Activated T-helper 17 cell treated with anti-CD3 and anti-CD28 coated beads, Interleukin-2, amount 50 U/mL, for 72 hours (primary cell): ENCODE measurements at regions not wholly inside any gene's neighbourhood (a gene's known extent, or its start where the extent isn't known, plus 50 kb on each side); places are given as distances from the start of the nearest gene placed in this dataset.

Source experiments
- ATAC-seq: fragments of 150-1000 bp; cut with Tn5 transposase; replicated peaks from 2 replicates; pipeline ENCODE4 v1.10.0; 2021; ENCODE audit warnings: mild to moderate bottlenecking, moderate library complexity
- H3K27ac Mint-ChIP-seq: one replicate; pipeline ENCODE4 v1.8.0; 2022; ENCODE audit warnings: mixed read lengths
- H3K27me3 Mint-ChIP-seq: one replicate; pipeline ENCODE4 v1.8.0; 2022; ENCODE audit warnings: mixed read lengths
- H3K36me3 Mint-ChIP-seq: one replicate; pipeline ENCODE4 v1.8.0; 2022; ENCODE audit warnings: low read depth, mild to moderate bottlenecking, mixed read lengths
- H3K4me1 Mint-ChIP-seq: one replicate; pipeline ENCODE4 v1.8.0; 2022; ENCODE audit warnings: mixed read lengths
- H3K4me3 Mint-ChIP-seq: one replicate; pipeline ENCODE4 v1.8.0; 2022; ENCODE audit warnings: mild to moderate bottlenecking, mixed read lengths
- H3K9me3 Mint-ChIP-seq: one replicate; pipeline ENCODE4 v1.8.0; 2022; ENCODE audit warnings: mixed read lengths

- Mint-ChIP-seq H3K4me3 (no peak overlapping the region), H3K27me3 (no peaks in the 10 kb centered on the region), H3K9me3 (no peaks in the 10 kb centered on the region), H3K27ac (peak overlapping the region; percentile 31), H3K4me1 (peaks cover 6% of the 10 kb centered on the region), H3K36me3 (no peaks in the 10 kb centered on the region)
- no peak for ATAC-seq
These were observed 68.7 kb upstream of the FOXC1 start for GRCh38 chr6:1540864-1541521.

- Mint-ChIP-seq H3K4me3 (no peak overlapping the region), H3K4me1 (no peaks in the 10 kb centered on the region)
These were observed 67.4 kb upstream of the FOXC1 start for GRCh38 chr6:1542335-1542734.

GRCh38 chr6:1542764-1543163, 67.0 kb upstream of the FOXC1 start:
- H3K27ac Mint-ChIP-seq: no peak overlapping the region
- no peaks in the 10 kb centered on the region for H3K27me3 Mint-ChIP-seq
- H3K4me3 Mint-ChIP-seq: no peak overlapping the region
- H3K4me1 Mint-ChIP-seq: no peaks in the 10 kb centered on the region
- no peak for ATAC-seq
- H3K9me3 Mint-ChIP-seq: no peaks in the 10 kb centered on the region
- peaks cover 2% of the 10 kb centered on the region for H3K36me3 Mint-ChIP-seq

More at GRCh38 chr6:1542335-1542734, 67.4 kb upstream of the FOXC1 start:
- no peak for ATAC-seq
- Mint-ChIP-seq H3K27ac (no peak overlapping the region), H3K36me3 (no peaks in the 10 kb centered on the region), H3K9me3 (no peaks in the 10 kb centered on the region), H3K27me3 (no peaks in the 10 kb centered on the region)

GRCh38 chr6:1544000-1544399, 65.7 kb upstream of the FOXC1 start:
- no peaks in the 10 kb centered on the region for H3K4me1 Mint-ChIP-seq
- H3K4me3 Mint-ChIP-seq: no peak overlapping the region
- H3K9me3 Mint-ChIP-seq: no peaks in the 10 kb centered on the region
- peaks cover 7% of the 10 kb centered on the region for H3K36me3 Mint-ChIP-seq
- H3K27ac Mint-ChIP-seq: no peak overlapping the region
- no peaks in the 10 kb centered on the region for H3K27me3 Mint-ChIP-seq
- ATAC-seq: no peak

- Mint-ChIP-seq H3K36me3 (peaks cover 7% of the 10 kb centered on the region), H3K9me3 (no peaks in the 10 kb centered on the region), H3K4me3 (no peak overlapping the region), H3K27me3 (no peaks in the 10 kb centered on the region), H3K4me1 (no peaks in the 10 kb centered on the region), H3K27ac (no peak overlapping the region)
- no peak for ATAC-seq
These were observed 65.1 kb upstream of the FOXC1 start for GRCh38 chr6:1544603-1545002.

- no peak overlapping the region for H3K27ac Mint-ChIP-seq
- H3K4me1 Mint-ChIP-seq: no peaks in the 10 kb centered on the region
- H3K4me3 Mint-ChIP-seq: no peak overlapping the region
- no peaks in the 10 kb centered on the region for H3K9me3 Mint-ChIP-seq
- H3K27me3 Mint-ChIP-seq: no peaks in the 10 kb centered on the region
- no peak for ATAC-seq
- H3K36me3 Mint-ChIP-seq: peaks cover 7% of the 10 kb centered on the region
These were observed 64.1 kb upstream of the FOXC1 start for GRCh38 chr6:1545654-1546053.

- Mint-ChIP-seq H3K27ac (no peak overlapping the region), H3K4me3 (no peak overlapping the region), H3K36me3 (peaks cover 7% of the 10 kb centered on the region), H3K9me3 (no peaks in the 10 kb centered on the region), H3K27me3 (no peaks in the 10 kb centered on the region), H3K4me1 (peaks cover 4% of the 10 kb centered on the region)
- no peak for ATAC-seq
These were observed 61.9 kb upstream of the FOXC1 start for GRCh38 chr6:1547785-1548184.

- H3K36me3 Mint-ChIP-seq: peaks cover 7% of the 10 kb centered on the region
- no peaks in the 10 kb centered on the region for H3K9me3 Mint-ChIP-seq
- H3K4me1 Mint-ChIP-seq: peaks cover 20% of the 10 kb centered on the region
- H3K4me3 Mint-ChIP-seq: no peak overlapping the region
- H3K27ac Mint-ChIP-seq: no peak overlapping the region
- no peak for ATAC-seq
- no peaks in the 10 kb centered on the region for H3K27me3 Mint-ChIP-seq
These were observed 58.5 kb upstream of the FOXC1 start for GRCh38 chr6:1551249-1551648.

- H3K4me1 Mint-ChIP-seq: peaks cover 20% of the 10 kb centered on the region
- H3K9me3 Mint-ChIP-seq: no peaks in the 10 kb centered on the region
- H3K36me3 Mint-ChIP-seq: peaks cover 7% of the 10 kb centered on the region
- peak; percentile 35 for ATAC-seq
- H3K27me3 Mint-ChIP-seq: peaks cover 3% of the 10 kb centered on the region
- H3K4me3 Mint-ChIP-seq: no peak overlapping the region
- no peak overlapping the region for H3K27ac Mint-ChIP-seq
These were observed 57.4 kb upstream of the FOXC1 start for GRCh38 chr6:1552296-1552761.

- Mint-ChIP-seq H3K4me1 (peaks cover 20% of the 10 kb centered on the region), H3K27ac (no peak overlapping the region), H3K27me3 (peaks cover 3% of the 10 kb centered on the region), H3K4me3 (peak overlapping the region; percentile 92), H3K9me3 (no peaks in the 10 kb centered on the region), H3K36me3 (no peaks in the 10 kb centered on the region)
- no peak for ATAC-seq
These were observed 56.1 kb upstream of the FOXC1 start for GRCh38 chr6:1553562-1554083.

- Mint-ChIP-seq H3K36me3 (no peaks in the 10 kb centered on the region), H3K27ac (peak overlapping the region; percentile 94), H3K4me3 (peak overlapping the region; percentile 92), H3K27me3 (peaks cover 3% of the 10 kb centered on the region), H3K4me1 (peaks cover 20% of the 10 kb centered on the region), H3K9me3 (no peaks in the 10 kb centered on the region)
- no peak for ATAC-seq
These were observed 55.6 kb upstream of the FOXC1 start for GRCh38 chr6:1554141-1554475.

GRCh38 chr6:1554476-1555310, 55.0 kb upstream of the FOXC1 start:
- Mint-ChIP-seq H3K9me3 (no peaks in the 10 kb centered on the region), H3K36me3 (no peaks in the 10 kb centered on the region), H3K4me1 (peaks cover 20% of the 10 kb centered on the region), H3K27me3 (peaks cover 3% of the 10 kb centered on the region), H3K4me3 (peak overlapping the region; percentile 92), H3K27ac (peak overlapping the region; percentile 94)
- peak; percentile 94 for ATAC-seq

- Mint-ChIP-seq H3K4me3 (no peak overlapping the region), H3K27ac (no peak overlapping the region), H3K36me3 (no peaks in the 10 kb centered on the region), H3K9me3 (no peaks in the 10 kb centered on the region), H3K4me1 (peaks cover 15% of the 10 kb centered on the region), H3K27me3 (peaks cover 6% of the 10 kb centered on the region)
- ATAC-seq: no peak
These were observed 51.3 kb upstream of the FOXC1 start for GRCh38 chr6:1558388-1558787.
